NCI-H2081 treated with DMSO at 0.1 percent for 48 hours (cell line): ENCODE measurements at regions not wholly inside any gene's neighbourhood (a gene's known extent, or its start where the extent isn't known, plus 50 kb on each side); places are given as distances from the start of the nearest gene placed in this dataset.
"Not testable (repeated sequence)": the region's sequence is repeated elsewhere in the genome, so short reads cannot be mapped to it uniquely, and the experiment has no call there.

Experiments
- DNase-seq: peaks from one replicate; lab custom pipeline; 2025; lab: John Stamatoyannopoulos, UW

DNA sequence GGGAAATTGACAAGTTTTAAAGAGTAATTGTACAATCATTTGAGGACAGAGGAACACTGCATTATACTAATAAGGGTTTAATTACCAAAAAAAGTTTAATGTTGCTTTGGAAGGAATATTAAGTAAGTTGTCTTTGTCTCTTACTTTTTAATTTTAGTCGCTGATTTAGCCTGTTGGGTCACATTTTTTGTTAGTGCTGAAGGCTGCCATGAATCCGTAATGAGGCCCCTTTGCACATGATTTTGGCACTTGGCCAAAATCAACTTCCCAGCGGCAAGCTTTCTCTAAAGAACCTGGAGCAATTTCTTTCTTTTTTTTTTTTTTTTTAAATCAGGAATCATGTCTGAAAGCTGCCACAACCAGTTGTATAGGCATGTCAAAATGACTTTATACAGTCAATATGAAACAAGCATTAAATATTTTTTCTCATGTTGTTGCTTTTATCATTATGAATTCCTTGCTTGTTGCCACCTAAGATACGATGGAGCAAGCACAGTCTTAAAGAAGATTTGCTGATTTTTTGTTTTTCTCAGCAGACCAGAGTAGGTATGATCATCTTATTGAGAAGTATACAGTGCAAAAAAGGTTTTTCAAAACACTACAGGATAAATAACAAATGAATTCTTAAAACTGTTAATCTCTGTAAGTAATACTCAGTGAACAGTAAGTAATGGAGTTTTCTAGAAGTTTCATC, 690.4 kb downstream of the USP25 start:
- peak; percentile 58 for DNase-seq

DNA sequence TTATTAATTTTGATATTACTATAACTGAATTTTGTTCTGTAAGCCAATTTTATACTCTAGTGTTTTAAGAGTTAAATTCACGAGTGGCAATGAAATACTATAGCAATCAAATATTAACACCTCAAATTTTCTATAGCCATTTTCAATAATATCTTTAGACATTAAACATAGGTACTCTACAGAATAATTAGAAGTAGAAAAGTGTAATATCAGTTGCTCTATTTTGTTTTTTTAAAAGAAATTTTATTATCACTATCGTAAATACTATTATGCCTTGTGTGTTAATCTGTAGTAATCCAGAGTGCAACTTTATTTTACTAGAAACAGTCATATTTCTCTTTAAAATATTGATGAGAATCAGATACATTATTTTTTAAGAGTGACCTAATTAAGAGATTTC, 691.2 kb downstream of the USP25 start:
- no peak for DNase-seq

DNA sequence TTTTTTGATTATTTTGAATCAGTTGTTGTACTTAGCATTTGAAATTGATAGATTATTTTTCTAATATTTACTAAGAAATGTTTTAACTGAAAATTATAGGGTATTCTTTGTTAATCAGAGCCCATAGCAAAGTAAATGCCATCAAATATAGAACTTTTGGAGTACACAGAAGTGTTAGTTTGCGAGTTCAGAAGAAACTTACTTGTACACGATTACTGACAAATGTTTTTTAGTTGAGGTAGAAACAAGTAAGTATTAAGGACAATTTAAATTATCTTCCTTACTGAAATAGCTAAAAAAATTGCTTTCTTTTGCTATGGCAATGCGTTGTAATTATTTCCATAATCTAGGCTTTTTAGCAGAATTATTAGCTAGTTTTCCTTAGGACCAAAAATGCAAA, 692.2 kb downstream of the USP25 start:
- no peak for DNase-seq

DNA sequence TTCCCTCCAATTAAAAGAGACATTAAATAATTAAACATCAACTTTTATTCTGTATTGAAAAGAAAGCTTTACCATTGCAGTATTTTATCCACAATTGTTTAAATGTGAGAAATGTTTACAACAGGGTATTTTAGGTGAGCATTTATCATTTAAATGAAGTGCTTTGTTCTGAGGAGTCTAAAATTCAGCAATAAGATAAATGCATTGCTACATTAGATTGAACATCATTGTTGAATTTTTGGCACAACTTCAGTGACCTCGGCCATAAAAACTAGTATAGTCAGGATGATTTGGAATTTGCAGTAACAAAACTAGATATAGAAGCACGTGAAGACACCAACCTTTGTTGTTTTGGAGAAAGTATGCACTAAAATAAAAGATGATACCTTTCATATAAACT, 692.9 kb downstream of the USP25 start:
- DNase-seq, result no peak

DNA sequence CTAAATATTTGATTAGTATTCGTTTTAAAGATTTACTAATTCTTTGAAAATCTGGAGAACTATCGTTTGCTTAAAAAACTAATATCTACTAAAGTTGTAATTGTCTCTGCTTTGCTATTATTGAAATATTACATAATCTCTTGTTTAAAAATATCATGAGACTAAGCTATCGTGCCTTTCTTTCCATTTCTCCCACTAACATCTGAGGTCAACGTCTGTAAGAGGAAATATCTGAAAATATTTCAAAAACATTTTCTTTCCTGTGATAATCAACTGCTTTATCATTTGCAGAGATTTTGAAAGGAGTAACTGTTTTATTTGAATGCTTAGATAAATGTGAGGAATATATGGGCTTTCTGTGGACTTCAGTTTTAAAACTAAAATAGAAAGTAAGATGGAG, 694.1 kb downstream of the USP25 start:
- DNase-seq, result no peak

DNA sequence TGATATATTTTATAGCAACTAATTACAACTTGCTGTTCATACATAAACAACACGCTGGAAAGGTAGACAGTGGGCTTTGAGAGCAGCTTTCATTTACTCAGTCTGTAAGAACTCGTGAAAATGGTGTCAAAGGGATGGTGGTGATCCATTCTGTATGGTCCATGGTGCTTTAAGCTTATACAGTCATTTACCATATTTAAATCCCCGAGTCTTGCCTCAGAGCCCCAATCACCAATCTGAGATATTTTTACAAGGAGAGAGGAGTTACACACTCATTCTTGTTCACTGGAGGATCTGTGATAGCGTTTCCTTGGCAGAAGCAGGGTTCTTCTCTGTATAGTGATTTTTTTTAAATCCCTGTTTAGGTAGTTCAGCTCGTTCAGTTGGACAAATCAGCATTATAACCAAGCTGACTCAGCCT, 694.6 kb downstream of the USP25 start:
- DNase-seq, result no peak

DNA sequence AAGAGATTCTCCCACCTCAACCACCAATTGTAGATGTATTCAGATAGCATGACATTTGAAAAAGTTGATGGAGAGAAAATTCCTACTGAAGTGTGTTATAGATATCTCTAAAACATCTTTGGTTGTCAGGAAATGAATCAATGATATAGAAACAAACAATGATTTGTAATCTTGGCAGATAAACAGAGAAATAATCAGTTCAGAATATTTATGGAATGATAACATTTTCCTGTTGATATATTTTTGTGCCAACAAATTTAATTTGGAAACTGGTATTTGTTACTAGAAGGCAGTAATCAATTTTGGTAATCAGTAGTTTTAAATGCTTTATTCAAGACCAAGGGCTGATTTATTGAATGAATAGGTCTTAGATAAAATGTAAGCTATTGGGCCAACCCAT, 695.6 kb downstream of the USP25 start:
- no peak for DNase-seq

DNA sequence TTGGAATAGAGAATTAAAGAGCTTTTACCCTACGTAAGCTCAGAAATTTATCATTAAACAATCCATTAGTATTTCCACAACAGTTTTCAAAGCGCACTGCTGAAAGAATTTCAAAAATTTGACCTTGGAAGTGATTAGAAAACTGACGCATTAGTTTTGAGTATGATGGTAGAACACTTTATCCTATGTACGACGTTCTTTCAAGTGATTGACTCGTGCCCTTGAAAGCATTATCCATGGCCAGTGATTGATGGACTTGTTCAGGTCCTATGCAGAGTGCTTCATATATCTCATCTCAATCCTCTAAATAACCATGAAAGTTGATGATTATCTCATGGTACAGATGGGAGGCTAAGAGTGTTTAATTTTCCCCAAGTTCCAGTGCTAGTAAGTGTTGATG, 697.2 kb downstream of the USP25 start:
- no peak for DNase-seq

DNA sequence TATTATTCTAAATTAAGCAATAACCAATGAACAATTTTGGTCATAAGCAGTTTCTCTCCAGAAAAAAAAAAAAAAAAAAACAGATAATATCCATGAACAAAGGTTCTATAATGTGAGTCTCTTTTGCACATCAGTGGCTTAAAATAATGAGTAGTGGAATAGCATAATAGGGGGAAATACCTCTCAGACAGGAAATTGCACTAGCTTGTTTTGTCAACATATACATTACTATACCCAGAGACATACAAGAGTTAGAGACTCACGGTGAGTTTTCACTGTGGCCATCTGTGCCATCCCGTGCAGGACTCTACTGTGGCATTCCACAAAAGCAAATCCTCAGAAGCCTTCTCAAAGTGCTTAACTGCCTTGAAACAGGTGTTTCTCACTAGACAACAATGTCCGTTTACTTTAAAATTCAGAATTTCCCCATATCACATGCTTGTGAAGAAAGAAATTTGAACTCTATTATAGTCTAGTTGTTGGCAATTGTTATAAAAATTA, 697.9 kb downstream of the USP25 start:
- DNase-seq, result no peak

DNA sequence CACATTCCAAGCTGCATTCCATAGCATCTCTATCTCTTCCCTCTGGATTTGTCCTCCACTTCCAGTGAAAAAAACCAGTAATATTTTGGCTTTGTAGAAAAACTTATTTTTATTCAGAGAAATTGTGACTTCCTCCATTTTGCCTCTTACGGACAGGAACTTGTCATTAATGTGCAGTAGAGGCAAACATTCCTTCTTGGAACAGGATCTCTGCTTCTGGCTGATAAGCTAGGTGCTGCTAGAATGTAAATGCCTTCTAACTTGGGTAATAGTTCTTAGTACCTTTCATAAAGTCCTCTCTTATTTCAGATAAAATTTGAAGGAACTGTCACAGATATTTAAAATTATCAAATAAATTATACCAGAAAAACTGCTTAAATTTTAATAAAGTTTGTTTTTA, 707.8 kb downstream of the USP25 start:
- DNase-seq, result no peak

DNA sequence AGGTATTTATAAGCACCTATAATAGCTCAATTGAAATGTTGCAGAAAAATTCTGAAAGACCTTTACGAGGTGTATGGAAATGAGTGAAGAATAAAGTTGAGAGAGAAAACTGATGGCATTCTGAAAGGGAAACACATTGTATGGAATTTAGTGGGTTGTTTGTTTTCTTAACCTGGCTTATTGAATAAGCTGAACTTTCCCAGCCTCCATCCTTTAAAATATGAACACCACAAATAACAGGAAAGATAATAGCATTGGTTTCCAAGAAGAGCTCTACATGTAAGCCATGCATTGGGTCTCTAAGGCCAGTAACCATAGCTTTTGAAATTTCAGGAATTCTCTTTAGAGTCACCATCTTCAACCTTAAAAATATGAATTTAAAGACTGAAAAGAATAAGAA, 709.0 kb downstream of the USP25 start:
- no peak for DNase-seq

DNA sequence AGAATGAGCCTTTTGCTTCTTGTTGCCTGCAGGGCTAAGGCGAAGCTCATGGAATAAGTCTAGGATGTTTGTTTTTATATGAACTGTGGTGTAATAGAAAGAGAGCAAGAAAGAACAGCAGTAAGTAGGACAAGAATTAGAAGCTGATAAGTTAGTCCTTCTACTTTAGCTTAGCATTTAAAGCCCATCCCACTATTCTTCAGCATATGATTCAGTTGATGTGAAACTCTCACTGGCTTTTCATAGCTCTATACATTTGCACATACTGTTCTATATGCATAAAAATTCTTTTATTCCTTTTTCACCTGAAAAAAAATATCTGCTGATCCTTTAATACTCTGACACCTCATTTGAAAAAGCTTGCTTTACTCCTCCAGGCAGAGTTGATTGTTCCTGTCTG, 712.0 kb downstream of the USP25 start:
- DNase-seq, result no peak

DNA sequence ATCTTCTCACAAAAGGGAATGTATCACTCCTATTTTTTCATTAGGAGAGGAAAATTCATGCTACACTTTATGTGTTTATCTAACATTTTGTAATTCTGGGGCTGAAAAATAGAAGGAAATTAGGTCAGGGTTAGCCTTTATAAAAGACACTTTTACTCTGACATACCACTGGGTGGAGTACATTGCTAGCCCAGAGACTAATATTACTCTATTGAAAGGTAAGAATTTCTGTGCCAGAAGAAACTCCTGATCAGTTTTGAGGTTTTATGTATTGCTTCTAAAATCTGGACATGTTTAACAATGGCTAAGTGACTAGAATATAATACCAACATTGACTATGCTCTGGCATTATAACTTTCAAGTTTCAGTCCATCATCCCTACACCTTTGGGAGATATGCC, 724.6 kb downstream of the USP25 start:
- no peak for DNase-seq

DNA sequence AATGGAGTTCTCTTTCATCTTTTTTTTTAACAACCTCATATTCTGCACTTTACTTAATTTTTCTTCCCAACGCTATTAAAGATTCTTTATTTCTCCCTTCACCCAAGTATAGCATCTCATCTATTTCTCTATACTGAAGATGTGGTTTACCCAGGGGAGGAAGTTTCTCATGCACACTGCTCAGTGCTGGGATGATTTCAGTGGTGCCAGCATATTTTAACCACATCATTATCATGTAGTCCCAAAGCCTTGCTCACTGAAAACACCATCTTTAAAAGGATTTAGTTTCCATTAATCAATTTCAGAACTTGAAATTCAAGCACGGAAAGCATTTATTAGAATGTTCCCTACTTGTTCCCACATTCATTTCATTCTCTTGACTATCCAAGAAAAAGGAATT, 725.7 kb downstream of the USP25 start:
- DNase-seq, result no peak

DNA sequence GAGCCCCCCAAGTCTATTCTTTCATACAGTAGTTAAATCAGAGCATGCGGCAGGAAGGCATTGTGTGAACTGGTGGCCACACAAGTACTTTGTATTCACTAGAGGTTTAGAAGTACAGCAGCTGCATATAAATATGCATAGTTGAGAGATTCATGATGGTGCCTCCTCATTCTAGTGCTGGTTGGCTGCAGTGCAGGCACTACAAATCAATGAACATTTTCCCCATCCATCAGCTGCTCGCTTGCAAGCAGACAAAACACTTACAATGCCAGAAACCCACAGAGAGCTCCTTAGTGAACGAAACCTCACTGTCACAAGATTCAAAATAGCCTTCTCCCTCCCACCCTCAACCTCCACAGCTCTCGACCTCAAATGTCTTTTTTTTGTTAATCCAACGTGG, 726.2 kb downstream of the USP25 start:
- no peak for DNase-seq

DNA sequence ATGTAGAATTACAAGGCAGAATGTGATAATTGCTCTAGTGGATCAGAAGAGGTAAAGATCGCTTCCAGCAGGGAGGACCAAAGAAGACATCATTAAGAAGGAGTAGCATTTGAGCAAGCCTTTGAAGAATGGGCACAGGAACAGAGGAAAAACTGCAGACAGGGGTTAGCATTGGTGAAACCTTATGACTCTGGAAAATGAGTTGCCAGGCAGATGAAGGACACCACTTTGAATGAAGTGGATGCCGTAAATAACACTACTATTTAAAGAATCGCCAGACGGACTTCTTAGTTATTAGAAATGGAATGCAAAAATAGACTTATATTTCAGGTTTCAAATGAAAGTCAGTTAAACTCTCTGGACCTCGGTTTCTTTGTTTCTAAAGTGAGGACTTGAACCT, 727.7 kb downstream of the USP25 start:
- DNase-seq, result no peak

DNA sequence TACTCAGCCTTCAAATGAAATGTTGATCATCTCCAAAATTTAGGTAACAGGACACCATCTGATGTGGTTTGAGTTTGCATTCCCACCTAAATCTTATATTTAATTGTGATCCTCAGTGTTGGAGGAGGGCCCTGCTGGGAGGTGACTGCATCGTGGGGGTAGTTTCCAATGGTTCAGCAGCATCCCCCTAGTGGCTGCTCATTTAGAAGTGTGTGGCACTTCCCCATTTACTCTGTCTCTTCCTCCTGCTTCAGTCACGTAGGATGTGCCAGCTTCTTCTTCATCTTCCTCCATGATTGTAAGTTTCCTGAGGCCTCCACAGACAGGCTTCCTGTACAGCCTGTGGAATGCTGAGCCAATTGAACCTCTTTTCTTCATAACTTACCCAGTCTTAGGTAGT, 731.2 kb downstream of the USP25 start:
- no peak for DNase-seq

DNA sequence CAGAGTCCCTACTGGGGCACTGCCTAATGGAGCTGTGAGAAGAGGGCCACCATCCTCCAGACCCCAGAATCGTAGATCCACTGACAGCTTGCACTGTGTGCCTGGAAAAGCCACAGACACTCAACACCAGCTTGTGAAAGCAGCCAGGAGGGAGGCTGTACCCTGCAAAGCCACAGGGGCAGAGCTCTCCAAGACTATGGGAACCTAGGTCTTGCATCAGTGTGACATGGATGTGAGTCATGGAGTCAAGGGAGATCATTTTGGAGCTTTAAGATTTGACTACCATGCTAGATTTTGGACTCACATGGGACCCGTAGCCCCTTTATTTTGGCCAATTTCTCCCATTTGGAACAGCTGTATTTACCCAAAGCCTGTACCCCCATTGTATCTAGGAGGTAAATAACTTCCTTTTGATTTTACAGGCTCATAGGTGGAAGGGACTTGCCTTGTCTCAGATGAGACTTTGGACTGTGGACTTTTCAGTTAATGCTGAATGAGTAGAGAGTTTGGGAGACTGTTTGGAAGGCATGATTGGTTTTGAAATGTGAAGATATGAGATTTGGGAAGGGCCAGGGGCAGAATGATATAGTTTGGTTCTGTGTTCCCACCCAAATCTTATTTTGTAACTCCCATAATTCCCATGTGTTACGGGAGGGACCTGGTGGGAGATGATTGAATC, 734.6 kb downstream of the USP25 start:
- DNase-seq, result not testable (repeated sequence)

DNA sequence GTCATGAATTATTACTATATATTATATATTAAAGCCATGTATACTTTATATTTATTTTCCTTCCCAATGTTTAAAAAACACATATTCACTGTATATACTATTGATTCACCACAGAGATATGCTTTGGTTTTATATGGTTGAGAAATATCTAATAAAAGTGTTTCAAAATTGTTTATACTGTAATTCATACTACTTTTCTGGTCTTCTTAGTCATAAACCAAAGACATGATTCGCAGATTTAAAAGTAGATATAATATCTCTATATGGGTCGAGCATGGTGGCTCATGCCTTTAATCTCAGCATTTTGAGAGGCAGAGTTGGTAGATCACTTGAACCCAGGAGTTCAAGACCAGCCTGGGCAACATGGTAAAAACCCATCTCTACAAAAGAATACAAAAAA, 738.4 kb downstream of the USP25 start:
- no peak for DNase-seq

DNA sequence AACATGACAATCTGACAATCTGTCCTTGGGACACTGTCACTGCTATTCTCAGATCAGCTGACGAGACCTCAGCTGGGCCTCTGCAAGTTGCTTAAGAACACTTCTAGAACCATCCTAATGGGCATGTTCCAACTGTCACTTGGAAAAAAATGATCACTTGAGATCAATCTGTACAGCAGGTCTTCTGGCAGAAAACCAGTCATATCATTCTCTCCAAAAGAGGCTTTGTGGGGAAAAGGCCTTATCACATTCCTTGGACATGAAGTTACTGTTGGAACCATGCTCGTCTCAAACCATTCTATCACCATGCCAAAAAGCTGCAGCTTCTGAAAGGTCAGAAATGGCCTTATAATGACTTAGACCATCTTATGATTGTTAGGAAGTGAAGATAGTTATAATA, 744.2 kb downstream of the USP25 start:
- DNase-seq, result no peak

DNA sequence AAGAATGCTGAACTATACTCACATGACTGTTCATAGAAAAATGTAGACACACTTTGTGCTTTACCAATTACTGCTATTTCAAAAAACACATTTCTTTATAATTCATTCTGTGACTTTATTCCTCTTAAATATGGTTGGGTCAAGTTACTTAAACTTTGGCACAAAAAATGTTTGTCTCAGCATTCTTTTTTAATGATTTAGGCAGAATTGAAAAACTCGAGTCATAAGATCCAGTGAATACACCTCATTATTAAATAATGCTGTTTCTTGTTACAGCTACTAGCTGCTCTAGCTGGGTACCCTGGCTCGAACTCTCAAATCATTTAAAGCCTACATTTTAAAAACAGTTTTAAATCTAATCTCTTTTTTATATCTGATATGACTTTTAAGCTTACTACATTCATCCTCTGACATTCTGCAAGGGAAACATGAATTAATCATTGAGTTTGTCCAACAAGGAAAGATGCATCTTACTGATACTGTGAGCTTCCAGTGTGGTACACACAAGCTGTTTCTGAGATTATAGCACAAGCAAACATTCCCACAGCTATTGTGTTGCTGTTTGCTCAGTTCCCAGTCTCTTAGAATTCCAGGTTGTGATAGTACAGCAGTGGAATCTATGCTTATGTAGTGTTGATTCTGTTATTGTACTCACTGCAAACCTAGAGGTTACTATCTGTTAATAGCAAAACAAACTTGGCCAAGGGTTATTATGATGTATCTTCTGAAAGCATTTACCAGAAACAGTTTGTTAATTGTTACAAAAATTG, 746.5 kb downstream of the USP25 start:
- DNase-seq, result no peak

DNA sequence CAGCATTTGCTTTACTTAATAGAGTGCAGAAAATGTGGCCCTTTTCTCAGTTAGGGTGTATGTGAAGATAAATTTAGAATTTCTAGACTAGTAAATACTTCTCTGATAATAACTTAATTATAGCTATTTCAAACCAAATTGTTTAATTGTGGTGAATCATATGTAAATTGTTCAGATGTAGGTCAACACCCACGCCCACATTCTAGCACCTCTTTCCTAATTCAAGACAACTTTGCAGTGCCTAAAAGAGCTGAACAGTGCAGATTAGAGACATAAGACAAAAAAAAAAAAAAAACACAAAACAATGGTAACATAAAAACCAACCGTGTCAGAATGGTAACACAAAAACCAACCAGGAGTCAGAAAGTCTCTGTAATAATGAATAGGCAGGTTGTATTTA, 758.3 kb downstream of the USP25 start:
- no peak for DNase-seq

DNA sequence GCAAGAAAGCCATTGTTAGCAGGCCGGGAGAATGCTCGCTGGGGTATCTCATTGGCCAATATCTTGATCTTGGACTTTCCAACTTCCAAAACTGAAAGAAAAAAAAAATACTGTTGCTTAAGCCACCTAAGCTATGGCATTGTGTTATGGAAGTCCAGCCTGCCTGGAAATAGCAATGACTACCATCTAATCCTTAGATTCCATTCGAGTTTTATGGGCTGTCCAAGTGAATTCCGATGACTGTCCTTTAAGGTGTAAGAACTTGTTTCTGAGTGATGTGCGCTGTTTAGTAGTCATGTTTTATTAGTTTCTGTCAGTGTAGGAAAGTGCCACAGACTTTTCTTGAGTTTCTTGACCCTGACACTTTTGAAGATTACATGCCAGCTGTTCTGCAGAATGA, 762.6 kb downstream of the USP25 start:
- DNase-seq, result no peak
